Tongue (tissue), 1 donor: ENCODE measurements at regions not wholly inside any gene's neighbourhood (a gene's known extent, or its start where the extent isn't known, plus 50 kb on each side); places are given as distances from the start of the nearest gene placed in this dataset.
"Not testable (repeated sequence)": the region's sequence is repeated elsewhere in the genome, so short reads cannot be mapped to it uniquely, and the experiment has no call there.

Experiments used
- DNase-seq: peaks from one replicate; pipeline ENCODE4 v3.0.0-alpha.2; 2015

DNA sequence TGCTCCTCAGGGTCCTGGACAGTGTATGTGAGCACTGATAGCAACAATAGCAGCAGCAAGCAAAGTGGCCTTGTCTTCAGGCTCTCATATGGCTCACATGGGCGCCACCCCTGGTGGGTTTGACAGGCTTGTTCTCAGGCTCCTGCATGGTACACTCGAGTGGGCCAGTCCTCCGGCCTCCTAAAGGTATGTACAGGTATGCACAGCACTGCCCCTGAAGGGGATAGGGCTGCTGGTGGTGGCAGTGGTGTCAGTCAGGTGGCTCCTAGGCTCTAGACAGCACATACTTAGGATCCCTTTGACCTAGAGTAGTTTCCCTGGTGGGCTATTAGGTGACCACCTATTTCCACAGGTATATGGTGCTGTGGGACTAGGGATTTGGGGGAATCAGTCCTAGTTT, 79.8 kb downstream of the LGALS9B start:
- DNase-seq, result not testable (repeated sequence)

DNA sequence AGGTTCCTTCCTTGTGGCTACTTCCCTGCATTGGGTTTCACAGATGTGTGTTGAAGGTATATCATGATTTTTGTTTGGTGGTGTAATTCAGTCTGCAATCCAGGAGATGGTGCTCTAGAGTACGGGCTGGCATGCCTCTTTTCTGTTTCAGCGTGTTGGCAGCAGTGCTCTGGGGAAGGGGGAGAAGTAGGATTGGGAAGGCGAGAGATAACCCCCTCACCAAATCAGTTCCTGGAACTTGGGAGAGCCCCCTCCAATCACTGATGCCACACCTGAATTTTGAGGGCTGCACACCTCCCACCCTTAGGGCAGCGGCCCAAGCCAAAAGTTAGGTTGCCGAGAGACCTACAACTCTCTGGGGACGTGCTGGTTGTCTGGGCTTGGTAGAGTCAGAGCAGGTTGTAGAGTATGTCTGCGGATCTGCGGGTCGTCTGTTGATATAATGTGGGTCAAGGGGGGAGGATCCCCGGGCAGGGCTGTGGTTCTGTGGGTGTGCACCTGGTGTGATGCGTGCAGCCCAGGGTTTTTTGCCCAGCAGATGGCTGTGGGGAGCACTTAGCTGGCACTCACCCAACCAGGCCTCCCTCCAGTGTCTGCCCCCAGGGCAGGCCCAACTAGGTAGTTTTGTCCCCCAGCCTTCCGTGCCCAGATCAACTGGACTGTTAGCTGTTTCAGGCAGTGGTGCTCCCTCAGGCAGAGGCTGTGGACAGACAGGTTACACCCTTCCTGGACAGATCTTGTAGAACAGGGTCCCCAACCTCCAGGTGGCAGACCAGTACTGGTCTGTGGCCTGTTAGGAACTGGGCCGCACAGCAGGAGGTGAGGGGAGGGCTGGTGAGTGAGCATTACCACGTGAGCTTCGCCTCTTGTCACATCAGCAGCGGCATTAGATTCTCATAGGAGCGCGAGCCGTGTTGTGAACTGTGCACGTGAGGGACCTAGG, 85.7 kb downstream of the LGALS9B start:
- peak; percentile 60 for DNase-seq

DNA sequence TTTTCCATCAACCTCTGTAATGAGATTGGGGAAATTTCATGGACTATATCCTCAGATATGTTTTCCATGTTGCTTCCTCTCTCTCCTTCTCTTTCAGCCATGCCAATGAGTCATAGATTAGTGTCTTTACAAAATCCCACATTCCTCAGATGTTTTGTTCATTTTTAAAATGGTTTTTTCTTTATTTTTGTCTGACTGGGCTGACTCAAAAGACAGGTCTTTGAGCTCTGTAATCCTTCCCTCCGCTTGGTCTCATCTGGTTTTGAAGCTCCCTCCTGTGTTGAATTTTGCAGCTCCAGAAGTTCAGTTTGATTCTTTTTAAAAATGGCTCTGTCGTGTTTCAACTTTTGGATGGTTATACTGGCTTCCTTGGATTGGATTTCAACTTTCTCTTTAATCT, 86.7 kb downstream of the LGALS9B start:
- not testable (repeated sequence) for DNase-seq

DNA sequence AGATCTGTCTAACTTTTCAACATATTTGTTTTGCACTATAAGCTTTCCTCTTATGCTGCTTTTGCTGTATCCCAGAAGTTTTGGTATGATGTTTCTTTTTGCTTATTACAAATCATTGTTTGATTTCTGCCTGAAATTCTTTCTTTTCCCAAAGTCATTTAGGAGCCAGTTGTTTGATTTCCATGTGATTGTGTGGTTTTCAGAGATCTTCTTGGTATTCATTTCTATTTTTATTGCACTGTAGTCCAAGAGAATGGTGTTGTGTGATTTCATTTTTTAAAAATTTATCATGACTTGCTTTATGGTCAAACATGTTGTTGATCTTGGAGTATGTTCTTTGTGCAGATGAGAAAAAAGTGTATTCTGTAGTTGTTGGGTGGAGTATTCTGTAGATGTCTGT, 88.1 kb downstream of the LGALS9B start:
- DNase-seq, result not testable (repeated sequence)

DNA sequence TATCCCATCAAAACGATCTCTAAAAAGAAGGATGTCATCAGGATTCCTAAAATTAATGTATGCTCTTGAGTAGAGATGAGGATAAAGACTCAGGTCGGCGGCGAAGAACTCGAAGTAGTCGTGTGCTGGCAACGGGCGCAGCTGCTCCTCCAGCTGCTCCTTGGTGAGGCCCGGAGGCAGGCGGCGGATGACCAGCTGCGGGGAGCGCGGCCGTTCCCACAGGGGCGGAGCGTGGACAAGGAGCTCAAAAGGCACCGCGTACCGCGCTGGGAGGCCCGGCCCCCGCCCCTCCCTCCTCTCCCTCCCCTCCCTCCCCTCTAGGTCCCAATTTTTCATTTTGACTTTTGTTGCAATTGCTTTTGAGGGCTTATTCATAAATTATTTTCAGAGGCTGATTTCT, 90.7 kb downstream of the LGALS9B start:
- peak; percentile 66 for DNase-seq

DNA sequence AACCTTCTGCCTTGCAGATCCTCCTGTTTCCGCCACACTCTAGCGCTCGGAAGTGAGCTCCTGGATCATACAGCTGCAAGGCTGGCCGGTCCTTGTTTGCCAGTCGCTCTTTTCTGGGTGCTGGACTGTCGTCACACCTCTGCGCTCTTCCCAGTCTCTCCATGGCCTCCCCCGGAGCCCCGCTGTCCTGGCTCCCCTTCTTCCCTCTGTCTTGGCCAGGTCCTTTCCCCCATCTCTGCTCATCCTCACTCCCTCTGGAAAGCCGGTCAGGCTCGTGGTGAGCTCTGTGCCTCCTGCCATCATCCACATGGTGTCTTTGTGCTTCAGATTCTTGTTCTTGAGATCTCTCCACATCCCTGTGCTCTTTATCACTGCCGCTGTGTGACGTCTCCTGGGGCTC, 91.6 kb downstream of the LGALS9B start:
- DNase-seq, result not testable (repeated sequence)
